ENCODE measurements at regions not wholly inside any gene's neighbourhood (a gene's known extent, or its start where the extent isn't known, plus 50 kb on each side); places are given as distances from the start of the nearest gene placed in this dataset.
A peak's percentile ranks its signal among the peaks of the same experiment; 100 is the strongest.
"Not testable (repeated sequence)": the region's sequence is repeated elsewhere in the genome, so short reads cannot be mapped to it uniquely, and the experiment has no call there.

DNA sequence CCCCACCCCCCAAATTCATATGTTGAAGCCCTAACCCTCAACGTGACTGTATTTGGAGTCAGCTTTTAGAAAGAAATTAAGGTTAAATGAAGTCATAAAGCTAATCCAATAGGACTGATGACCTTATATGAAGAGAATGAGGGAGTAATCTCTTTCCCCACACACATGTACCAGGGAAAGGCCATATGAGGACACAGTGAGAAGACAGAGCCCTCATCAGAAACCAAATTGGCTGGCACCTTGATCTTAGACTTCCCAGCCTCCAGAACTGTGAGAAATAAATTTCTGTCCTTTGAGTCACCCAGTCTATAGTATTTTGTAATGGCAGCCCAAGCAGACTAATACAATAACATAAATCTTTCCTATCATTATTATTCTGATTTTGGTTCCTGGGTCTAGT lies 194.7 kb upstream of the NANOGP8 start:
- Mint-ChIP-seq H3K4me3 (ENCODE audit: unreplicated experiment) (no peak overlapping the region), H3K27me3 (ENCODE audit: unreplicated experiment) (no peaks in the 10 kb centered on the region), H3K27ac (ENCODE audit: unreplicated experiment) (no peak overlapping the region), H3K9me3 (ENCODE audit: unreplicated experiment) (peaks cover 9% of the 10 kb centered on the region), H3K4me1 (ENCODE audit: unreplicated experiment) (no peaks in the 10 kb centered on the region), H3K36me3 (ENCODE audit: low read depth, unreplicated experiment) (peaks cover 8% of the 10 kb centered on the region)
- TF ChIP-seq CTCF (IDR thresholded peaks at IDR 0.05; ENCODE audit: unreplicated experiment), result no peak
- DNase-seq (ENCODE audit: low spot score), result no peak

- H3K4me1 Mint-ChIP-seq (ENCODE audit: unreplicated experiment), result no peaks in the 10 kb centered on the region
- H3K9me3 Mint-ChIP-seq (ENCODE audit: unreplicated experiment), result peaks cover 3% of the 10 kb centered on the region
- H3K36me3 Mint-ChIP-seq (ENCODE audit: low read depth, unreplicated experiment), result no peaks in the 10 kb centered on the region
- H3K27me3 Mint-ChIP-seq (ENCODE audit: unreplicated experiment), result no peaks in the 10 kb centered on the region
- DNase-seq (ENCODE audit: low spot score), result no peak
- no peak for TF ChIP-seq CTCF (IDR thresholded peaks at IDR 0.05; ENCODE audit: unreplicated experiment)
- no peak overlapping the region for H3K27ac Mint-ChIP-seq (ENCODE audit: unreplicated experiment)
- H3K4me3 Mint-ChIP-seq (ENCODE audit: unreplicated experiment), result no peak overlapping the region
Observed at GRCh38 chr15:35271371-35272043, 186.4 kb upstream of the NANOGP8 start.

- Mint-ChIP-seq H3K27me3 (ENCODE audit: unreplicated experiment) (peaks cover 2% of the 10 kb centered on the region), H3K4me3 (ENCODE audit: unreplicated experiment) (no peak overlapping the region), H3K27ac (ENCODE audit: unreplicated experiment) (no peak overlapping the region), H3K4me1 (ENCODE audit: unreplicated experiment) (peaks cover 5% of the 10 kb centered on the region), H3K36me3 (ENCODE audit: low read depth, unreplicated experiment) (no peaks in the 10 kb centered on the region), H3K9me3 (ENCODE audit: unreplicated experiment) (no peaks in the 10 kb centered on the region)
- no peak for DNase-seq (ENCODE audit: low spot score)
- TF ChIP-seq CTCF (IDR thresholded peaks at IDR 0.05; ENCODE audit: unreplicated experiment), result no peak
Observed at GRCh38 chr15:35260941-35261340, 175.8 kb upstream of the NANOGP8 start.

GRCh38 chr15:35260274-35260673 lies 175.2 kb upstream of the NANOGP8 start:
- DNase-seq (ENCODE audit: low spot score); H3K4me1 Mint-ChIP-seq (ENCODE audit: unreplicated experiment); H3K36me3 Mint-ChIP-seq (ENCODE audit: low read depth, unreplicated experiment); H3K9me3 Mint-ChIP-seq (ENCODE audit: unreplicated experiment); H3K27ac Mint-ChIP-seq (ENCODE audit: unreplicated experiment); H3K4me3 Mint-ChIP-seq (ENCODE audit: unreplicated experiment); H3K27me3 Mint-ChIP-seq (ENCODE audit: unreplicated experiment): not testable (repeated sequence)

DNA sequence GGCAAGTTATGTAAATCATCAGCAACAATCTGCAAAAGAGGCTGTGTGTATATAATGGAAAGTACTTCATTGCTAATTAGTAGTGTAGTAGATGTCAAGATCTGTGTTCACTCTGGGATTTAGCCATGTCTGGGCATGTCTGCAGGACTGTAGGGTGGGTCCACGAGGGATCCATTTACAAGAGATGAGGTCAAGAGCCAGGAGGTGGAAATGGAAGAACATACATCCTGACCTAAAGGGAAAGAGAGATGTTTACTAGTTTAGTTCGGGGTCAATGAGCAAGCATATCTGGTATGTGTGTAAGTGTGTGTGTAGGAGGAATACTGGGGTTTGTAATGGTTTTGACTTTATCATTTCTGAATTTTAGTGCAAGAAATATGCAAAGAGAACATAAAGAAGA lies 171.5 kb upstream of the NANOGP8 start:
- peaks cover 2% of the 10 kb centered on the region for H3K27me3 Mint-ChIP-seq (ENCODE audit: unreplicated experiment)
- H3K27ac Mint-ChIP-seq (ENCODE audit: unreplicated experiment), result peak overlapping the region; percentile 7
- H3K4me1 Mint-ChIP-seq (ENCODE audit: unreplicated experiment), result peaks cover 5% of the 10 kb centered on the region
- H3K36me3 Mint-ChIP-seq (ENCODE audit: low read depth, unreplicated experiment), result no peaks in the 10 kb centered on the region
- H3K9me3 Mint-ChIP-seq (ENCODE audit: unreplicated experiment), result no peaks in the 10 kb centered on the region
- no peak for DNase-seq (ENCODE audit: low spot score)
- no peak overlapping the region for H3K4me3 Mint-ChIP-seq (ENCODE audit: unreplicated experiment)
- TF ChIP-seq CTCF (IDR thresholded peaks at IDR 0.05; ENCODE audit: unreplicated experiment), result no peak
